ENCODE measurements at regions not wholly inside any gene's neighbourhood (a gene's known extent, or its start where the extent isn't known, plus 50 kb on each side); places are given as distances from the start of the nearest gene placed in this dataset.

- Histone ChIP-seq H3K4me1 (peaks cover 2 to 17% (median 2%) of the 10 kb centered on the region in 3 donors), H3K27ac (no peak overlapping the region), H3K36me3 (no peaks in the 10 kb centered on the region), H3K4me3 (no peak overlapping the region), H3K9me3 (peaks cover 0 to 8% (median 0%) of the 10 kb centered on the region in 3 donors), H3K27me3 (no peaks in the 10 kb centered on the region)
- TF ChIP-seq POLR2AphosphoS5 (IDR thresholded peaks at IDR 0.05) (no peak), CTCF (IDR thresholded peaks at IDR 0.05) (no peak), POLR2A (IDR thresholded peaks at IDR 0.05) (no peak), EP300 (IDR thresholded peaks at IDR 0.05) (no peak)
- WGBS, 2 donors (ENCODE audit: low coverage in 1 of 2), result 23% methylated on average over 4 of the region's 4 CpGs
- ATAC-seq, result no peak
Measured at GRCh38 chr4:56195025-56195424, 192.3 kb downstream of the AASDH start.

- TF ChIP-seq EP300 (IDR thresholded peaks at IDR 0.05) (no peak), POLR2A (IDR thresholded peaks at IDR 0.05) (no peak), POLR2AphosphoS5 (IDR thresholded peaks at IDR 0.05) (no peak), CTCF (IDR thresholded peaks at IDR 0.05) (no peak)
- no peak overlapping the region for H3K27ac ChIP-seq
- H3K9me3 ChIP-seq, result peaks cover 0 to 8% (median 0%) of the 10 kb centered on the region in 3 donors
- H3K4me3 ChIP-seq, result no peak overlapping the region
- peaks cover 2 to 17% (median 2%) of the 10 kb centered on the region in 3 donors for H3K4me1 ChIP-seq
- ATAC-seq, result no peak
- H3K36me3 ChIP-seq, result no peaks in the 10 kb centered on the region
- 37 to 67% methylated on average over 3 to 6 of the region's 6 CpGs for WGBS, 2 donors (ENCODE audit: low coverage in 1 of 2)
- H3K27me3 ChIP-seq, result no peaks in the 10 kb centered on the region
Measured at GRCh38 chr4:56191534-56191933, 195.8 kb downstream of the AASDH start.

- TF ChIP-seq POLR2AphosphoS5 (IDR thresholded peaks at IDR 0.05) (no peak), CTCF (IDR thresholded peaks at IDR 0.05) (no peak), POLR2A (IDR thresholded peaks at IDR 0.05) (no peak), EP300 (IDR thresholded peaks at IDR 0.05) (no peak)
- 27 to 30% methylated on average over 6 of the region's 6 CpGs for WGBS, 2 donors (ENCODE audit: low coverage in 1 of 2)
- Histone ChIP-seq H3K4me1 (no peaks in the 10 kb centered on the region), H3K27me3 (no peaks in the 10 kb centered on the region), H3K4me3 (no peak overlapping the region), H3K9me3 (peaks cover 0 to 8% (median 0%) of the 10 kb centered on the region in 3 donors), H3K27ac (no peak overlapping the region), H3K36me3 (no peaks in the 10 kb centered on the region)
- no peak for ATAC-seq
Measured at GRCh38 chr4:56187688-56188087, 199.6 kb downstream of the AASDH start.

- Histone ChIP-seq H3K27me3 (no peaks in the 10 kb centered on the region), H3K4me1 (no peaks in the 10 kb centered on the region), H3K9me3 (peaks cover 0 to 8% (median 0%) of the 10 kb centered on the region in 3 donors), H3K27ac (no peak overlapping the region), H3K4me3 (no peak overlapping the region), H3K36me3 (no peaks in the 10 kb centered on the region)
- TF ChIP-seq CTCF (IDR thresholded peaks at IDR 0.05) (no peak), EP300 (IDR thresholded peaks at IDR 0.05) (no peak), POLR2A (IDR thresholded peaks at IDR 0.05) (no peak), POLR2AphosphoS5 (IDR thresholded peaks at IDR 0.05) (no peak)
- no peak for ATAC-seq
- 28 to 53% methylated on average over 7 to 8 of the region's 9 CpGs for WGBS, 2 donors (ENCODE audit: low coverage in 1 of 2)
Measured at GRCh38 chr4:56186808-56187523, 200.3 kb downstream of the AASDH start.

- WGBS, 2 donors (ENCODE audit: low coverage in 1 of 2), result 90 to 95% methylated on average over 2 to 4 of the region's 4 CpGs
- Histone ChIP-seq H3K9me3 (peaks cover 0 to 5% (median 0%) of the 10 kb centered on the region in 3 donors), H3K27me3 (no peaks in the 10 kb centered on the region), H3K36me3 (no peaks in the 10 kb centered on the region), H3K4me3 (no peak overlapping the region), H3K27ac (no peak overlapping the region), H3K4me1 (no peaks in the 10 kb centered on the region)
- TF ChIP-seq POLR2AphosphoS5 (IDR thresholded peaks at IDR 0.05), result no peak
- no peak for TF ChIP-seq POLR2A (IDR thresholded peaks at IDR 0.05)
- TF ChIP-seq CTCF (IDR thresholded peaks at IDR 0.05), result no peak
- TF ChIP-seq EP300 (IDR thresholded peaks at IDR 0.05), result no peak
- ATAC-seq, result no peak
Measured at GRCh38 chr4:56185901-56186300, 201.4 kb downstream of the AASDH start.

All from gastroesophageal sphincter (tissue), 4 donors.